ENCODE measurements at regions not wholly inside any gene's neighbourhood (a gene's known extent, or its start where the extent isn't known, plus 50 kb on each side); places are given as distances from the start of the nearest gene placed in this dataset.

DNA sequence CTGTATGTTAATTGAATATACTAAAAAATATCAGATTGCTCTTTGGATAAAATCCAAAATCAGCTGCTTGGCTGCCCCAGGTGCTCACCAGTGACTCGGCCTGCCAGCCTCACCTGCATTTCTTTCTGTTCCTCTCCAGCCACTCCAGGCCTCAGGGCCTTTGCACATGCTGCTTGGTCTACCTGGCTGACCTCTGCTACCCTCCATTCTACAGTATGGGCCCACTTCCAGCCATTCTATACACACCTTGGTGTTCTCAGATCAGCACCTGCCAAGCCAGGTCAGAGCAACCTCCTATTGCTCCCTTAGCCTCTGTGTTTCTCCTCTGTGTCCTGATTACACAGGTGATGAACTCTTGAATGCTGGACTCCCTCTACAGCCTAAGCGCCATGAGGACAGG is 106.6 kb upstream of the TWIST2 start:
- TF ChIP-seq POLR2A (IDR thresholded peaks at IDR 0.05; ENCODE audit: low read length) (no peak), GATA1 (IDR thresholded peaks at IDR 0.05; ENCODE audit: low read depth, low read length) (no peak)
